ENCODE measurements at regions not wholly inside any gene's neighbourhood (a gene's known extent, or its start where the extent isn't known, plus 50 kb on each side); places are given as distances from the start of the nearest gene placed in this dataset.
"Not testable (repeated sequence)": the region's sequence is repeated elsewhere in the genome, so short reads cannot be mapped to it uniquely, and the experiment has no call there.

GRCh38 chr4:15162465-15163283, 160.4 kb downstream of the CPEB2 start:
- in situ Hi-C loops (cut with HindIII; ENCODE audit: low sequenced_read_pairs), result loop anchor here (10.0 kb wide), 1 partner anchor 88 kb away; no protein-coding TSS in a partner anchor

DNA sequence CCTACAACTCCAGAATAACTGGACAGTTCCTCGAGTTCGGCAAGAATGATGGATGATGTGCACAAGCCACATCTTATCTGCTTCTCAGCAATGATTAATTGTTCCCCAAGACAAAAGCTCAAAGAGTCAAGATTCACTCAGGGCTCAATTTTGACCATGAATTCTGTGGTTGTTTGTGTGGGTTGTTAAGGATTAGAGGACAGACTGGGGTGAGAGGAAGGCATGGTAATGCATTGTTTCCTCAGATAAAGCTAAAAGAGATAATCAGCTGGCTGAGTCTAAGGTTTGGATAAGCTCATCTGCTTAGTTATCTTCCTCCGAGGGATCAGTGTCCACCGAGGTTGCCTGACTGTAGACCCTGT, 161.0 kb downstream of the CPEB2 start:
- in situ Hi-C loops (cut with HindIII; ENCODE audit: low sequenced_read_pairs), result loop anchor here (10.0 kb wide), 1 partner anchor 88 kb away; no protein-coding TSS in a partner anchor

- in situ Hi-C loops (cut with HindIII; ENCODE audit: low sequenced_read_pairs), result loop anchor here (10.0 kb wide), 1 partner anchor 90 kb away; no protein-coding TSS in a partner anchor
Measured at GRCh38 chr4:15164571-15164970, 162.3 kb downstream of the CPEB2 start.

GRCh38 chr4:15167743-15168142, 165.5 kb downstream of the CPEB2 start:
- in situ Hi-C loops (cut with HindIII; ENCODE audit: low sequenced_read_pairs), result loop anchor here (10.0 kb wide), 1 partner anchor 93 kb away; no protein-coding TSS in a partner anchor

- in situ Hi-C loops (cut with HindIII; ENCODE audit: low sequenced_read_pairs), result loop anchor here (10.0 kb wide), 1 partner anchor 94 kb away; no protein-coding TSS in a partner anchor
Measured at GRCh38 chr4:15168759-15169158, 166.5 kb downstream of the CPEB2 start.

DNA sequence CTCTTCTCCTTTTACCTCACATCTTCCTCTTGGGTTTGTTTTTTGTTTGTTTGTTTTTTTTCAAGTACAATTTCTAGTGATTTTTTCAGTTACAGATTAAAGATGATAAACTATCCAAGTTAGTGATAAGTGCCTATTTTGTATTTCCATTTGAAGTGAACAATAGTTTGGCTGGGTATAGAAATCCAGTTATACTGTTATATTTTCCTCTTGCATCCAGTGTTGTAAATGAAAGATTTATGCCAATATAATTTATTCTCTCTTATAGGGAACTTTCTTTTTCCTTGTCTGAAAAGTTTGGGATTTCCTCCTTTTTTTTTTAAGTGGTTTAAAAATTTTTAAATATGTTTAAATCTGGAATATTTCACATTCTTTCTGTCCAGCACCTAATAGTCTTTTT, 169.4 kb downstream of the CPEB2 start:
- in situ Hi-C loops (cut with HindIII; ENCODE audit: low sequenced_read_pairs), result no loop called here

DNA sequence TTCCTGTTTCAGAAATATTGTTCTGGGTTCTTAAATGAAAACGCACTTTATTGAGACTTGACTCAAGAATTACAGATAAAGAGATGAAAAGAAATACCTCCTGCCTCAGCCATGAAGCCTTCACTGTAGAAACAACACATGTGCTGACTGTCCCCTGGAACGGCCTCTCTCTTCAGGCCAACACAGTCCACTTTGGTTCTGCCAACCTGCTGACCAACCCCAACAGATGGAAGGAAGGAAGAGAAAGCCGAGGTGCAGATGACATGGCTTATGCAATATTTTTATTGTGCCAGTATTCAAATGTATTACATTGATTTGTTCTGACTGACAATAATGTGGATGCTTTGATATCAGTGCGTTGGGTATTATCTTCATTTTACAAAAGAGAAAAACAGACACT, 171.0 kb downstream of the CPEB2 start:
- in situ Hi-C loops (cut with HindIII; ENCODE audit: low sequenced_read_pairs), result no loop called here

DNA sequence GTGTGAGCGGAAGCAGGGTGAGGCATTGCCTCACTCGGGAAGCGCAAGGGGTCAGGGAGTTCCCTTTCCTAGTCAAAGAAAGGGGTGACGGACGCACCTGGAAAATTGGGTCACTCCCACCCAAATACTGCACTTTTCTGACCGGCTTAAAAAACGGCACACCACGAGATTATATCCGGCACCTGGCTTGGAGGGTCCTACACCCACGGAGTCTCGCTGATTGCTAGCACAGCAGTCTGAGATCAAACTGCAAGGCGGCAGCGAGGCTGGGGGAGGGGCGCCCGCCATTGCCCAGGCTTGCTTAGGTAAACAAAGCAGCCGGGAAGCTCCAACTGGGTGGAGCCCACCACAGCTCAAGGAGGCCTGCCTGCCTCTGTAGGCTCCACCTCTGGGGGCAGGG, 171.9 kb downstream of the CPEB2 start:
- in situ Hi-C loops (cut with HindIII; ENCODE audit: low sequenced_read_pairs), result not testable (repeated sequence)

DNA sequence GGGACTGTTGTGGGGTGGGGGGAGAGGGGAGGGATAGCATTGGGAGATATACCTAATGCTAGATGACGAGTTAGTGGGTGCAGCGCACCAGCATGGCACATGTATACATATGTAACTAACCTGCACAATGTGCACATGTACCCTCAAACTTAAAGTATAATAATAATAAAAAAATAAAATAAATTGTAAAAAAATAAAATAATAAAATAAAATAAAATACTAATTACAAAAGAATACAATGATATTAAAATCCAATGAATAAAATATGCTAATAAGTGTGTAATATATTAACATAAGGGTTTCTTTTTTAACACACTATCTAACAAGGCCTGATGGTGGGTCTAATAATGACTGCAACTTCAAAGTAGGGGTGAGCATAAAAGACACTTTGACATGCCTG, 177.6 kb downstream of the CPEB2 start:
- in situ Hi-C loops (cut with HindIII; ENCODE audit: low sequenced_read_pairs), result not testable (repeated sequence)

- in situ Hi-C loops (cut with HindIII; ENCODE audit: low sequenced_read_pairs), result no loop called here
Measured at GRCh38 chr4:15182600-15183220, 180.4 kb downstream of the CPEB2 start.

GRCh38 chr4:15186149-15186548, 183.9 kb downstream of the CPEB2 start:
- in situ Hi-C loops (cut with HindIII; ENCODE audit: low sequenced_read_pairs), result no loop called here

GRCh38 chr4:15186806-15187205, 184.5 kb downstream of the CPEB2 start:
- in situ Hi-C loops (cut with HindIII; ENCODE audit: low sequenced_read_pairs), result no loop called here

DNA sequence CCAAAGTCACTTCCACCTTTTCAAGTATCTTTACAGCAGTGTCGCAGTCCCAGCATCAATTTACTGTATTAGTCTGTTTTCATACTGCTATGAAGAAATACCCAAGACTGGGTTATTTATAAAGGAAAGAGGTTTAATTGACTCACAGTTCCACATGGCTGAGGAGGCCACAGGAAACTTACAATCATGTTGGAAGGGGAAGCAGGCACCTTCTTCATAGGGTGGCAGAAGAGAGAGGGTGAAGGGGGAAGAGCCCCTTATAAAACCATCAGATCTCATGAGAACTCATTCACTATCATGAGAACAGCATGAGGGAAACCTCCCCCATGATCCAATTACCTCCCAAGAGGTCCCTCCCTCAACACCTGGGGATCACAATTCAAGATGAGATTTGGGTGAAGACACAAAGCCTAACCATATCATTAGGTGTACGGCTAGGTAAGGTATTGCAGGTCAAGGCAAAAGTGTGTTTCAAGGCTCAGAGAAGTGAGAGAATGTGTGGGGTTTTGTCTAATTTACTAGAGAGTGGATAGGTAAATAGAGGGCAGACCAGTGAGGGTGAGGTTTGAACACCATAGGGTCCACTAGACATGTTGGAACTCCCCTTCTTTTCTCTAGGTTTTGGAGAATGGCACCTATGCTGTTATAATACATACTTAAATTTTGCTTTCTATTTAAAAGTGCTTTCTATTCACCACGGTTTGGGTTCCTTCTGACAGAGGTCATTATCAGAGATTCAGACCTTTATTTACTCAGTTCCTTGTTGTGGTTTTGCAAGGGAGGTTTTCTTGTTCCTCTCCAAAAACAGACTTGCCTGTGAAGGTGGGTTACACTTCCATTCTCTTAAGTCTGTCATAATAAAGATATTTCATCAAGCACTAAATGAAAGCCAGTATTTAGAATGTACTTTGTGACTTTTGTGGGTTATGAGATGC, 186.6 kb downstream of the CPEB2 start:
- in situ Hi-C loops (cut with HindIII; ENCODE audit: low sequenced_read_pairs), result no loop called here

DNA sequence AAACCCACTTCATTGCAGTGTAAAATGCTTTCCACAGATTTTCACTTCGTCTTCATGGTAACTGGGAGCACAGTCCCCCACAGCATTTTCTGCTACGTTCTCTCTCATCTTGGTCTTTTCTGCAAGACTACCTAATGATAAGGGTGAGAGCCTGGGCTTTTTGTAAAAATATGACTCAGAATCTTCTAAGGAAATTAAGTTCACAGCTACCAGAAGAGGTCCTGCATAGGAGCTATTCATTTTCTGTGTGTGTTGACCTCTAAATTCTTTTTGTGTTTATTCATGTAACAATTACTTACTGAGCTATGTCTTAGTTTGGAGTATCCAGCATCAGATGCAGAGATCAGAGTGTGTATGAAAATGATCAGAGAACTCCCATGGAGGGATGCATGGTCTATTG, 192.2 kb downstream of the CPEB2 start:
- in situ Hi-C loops (cut with HindIII; ENCODE audit: low sequenced_read_pairs), result no loop called here

DNA sequence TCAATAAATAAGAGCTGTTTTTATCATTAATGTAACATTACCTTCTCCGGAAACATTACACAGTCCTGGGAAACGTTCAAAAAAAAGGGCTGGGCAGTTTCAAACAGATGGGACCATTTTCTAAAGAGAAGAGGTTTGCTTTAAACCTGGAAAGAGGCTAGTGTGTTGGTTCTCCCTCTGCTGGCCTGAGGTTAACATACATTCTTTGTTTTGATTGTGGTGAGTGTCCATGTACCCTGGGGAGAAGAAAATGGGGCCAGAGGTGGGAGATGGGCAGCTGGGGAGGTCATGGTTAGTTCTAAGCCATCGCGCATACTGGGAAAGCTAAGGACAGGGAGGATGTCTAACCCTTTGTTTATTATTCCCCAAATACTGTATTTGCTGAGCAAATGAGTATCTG, 194.7 kb downstream of the CPEB2 start:
- in situ Hi-C loops (cut with HindIII; ENCODE audit: low sequenced_read_pairs), result no loop called here

- in situ Hi-C loops (cut with HindIII; ENCODE audit: low sequenced_read_pairs), result no loop called here
Measured at GRCh38 chr4:15198070-15198727, 195.9 kb downstream of the CPEB2 start.

GRCh38 chr4:15201782-15202181, 199.5 kb downstream of the CPEB2 start:
- in situ Hi-C loops (cut with HindIII; ENCODE audit: low sequenced_read_pairs), result no loop called here

GRCh38 chr4:15202481-15202880, 200.2 kb downstream of the CPEB2 start:
- in situ Hi-C loops (cut with HindIII; ENCODE audit: low sequenced_read_pairs), result no loop called here

DNA sequence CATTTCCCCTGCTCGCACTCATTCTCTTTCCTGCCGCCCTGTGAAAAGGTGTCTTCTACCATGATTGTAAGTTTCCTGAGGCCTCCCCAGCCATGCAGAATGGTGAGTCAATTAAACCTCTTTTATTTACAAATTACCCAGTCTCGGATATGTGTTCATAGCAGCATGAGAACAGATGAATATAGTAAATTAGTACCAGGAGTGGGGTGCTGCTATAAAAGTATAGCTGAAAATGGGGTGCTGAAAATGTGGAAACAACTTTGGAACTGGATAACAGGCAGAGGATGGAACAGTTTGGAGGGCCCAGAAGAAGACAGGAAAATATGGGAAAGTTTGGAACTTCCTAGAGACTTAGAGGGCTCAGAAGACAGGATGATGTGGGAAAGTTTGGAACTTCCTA, 204.2 kb downstream of the CPEB2 start:
- in situ Hi-C loops (cut with HindIII; ENCODE audit: low sequenced_read_pairs), result not testable (repeated sequence)

DNA sequence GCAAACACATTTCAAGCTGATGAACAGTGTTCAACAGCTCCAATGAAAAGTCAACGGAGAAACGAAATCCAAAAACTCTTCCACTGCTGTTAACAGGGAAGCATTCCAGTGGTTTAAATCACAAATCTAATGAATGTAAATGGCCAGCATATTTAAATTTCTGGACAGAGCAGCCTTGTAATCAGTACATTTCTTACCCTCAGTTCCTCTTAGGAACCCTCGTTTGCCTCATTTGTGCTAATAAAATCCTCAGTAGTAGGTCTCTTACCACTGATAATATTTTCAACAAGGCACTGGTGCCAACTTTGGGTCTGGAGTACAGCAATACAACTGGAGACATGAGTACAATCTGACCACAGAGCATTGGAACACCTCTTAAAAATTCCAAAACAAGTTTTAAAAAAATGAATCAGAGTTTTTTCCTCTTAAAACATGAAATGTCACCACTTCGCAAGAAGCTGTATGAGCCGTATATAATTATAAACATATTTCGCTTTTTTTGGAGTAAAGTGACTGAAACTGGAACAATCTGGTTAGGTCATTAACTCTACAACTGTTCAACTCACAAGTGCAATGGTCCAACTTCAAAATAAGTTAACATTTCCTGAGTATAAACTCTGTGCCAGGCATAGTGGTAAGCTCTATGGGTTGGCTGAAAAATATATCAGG, 211.2 kb downstream of the CPEB2 start:
- in situ Hi-C loops (cut with HindIII; ENCODE audit: low sequenced_read_pairs), result no loop called here

All from endothelial cell of hepatic sinusoid (primary cell).